ENCODE measurements at regions not wholly inside any gene's neighbourhood (a gene's known extent, or its start where the extent isn't known, plus 50 kb on each side); places are given as distances from the start of the nearest gene placed in this dataset.

GRCh38 chr12:66739940-66740651 lies 61.2 kb upstream of the GRIP1 start:
- H3K4me3 Mint-ChIP-seq (ENCODE audit: low read depth): no peak overlapping the region
- no peak for TF ChIP-seq CTCF (IDR thresholded peaks at IDR 0.05; ENCODE audit: unreplicated experiment)
- no peaks in the 10 kb centered on the region for H3K9me3 Mint-ChIP-seq (ENCODE audit: low read depth)
- no peaks in the 10 kb centered on the region for H3K27me3 Mint-ChIP-seq
- DNase-seq (ENCODE audit: low spot score, unreplicated experiment): no peak
- no peaks in the 10 kb centered on the region for H3K36me3 Mint-ChIP-seq (ENCODE audit: insufficient read depth)
- no peak overlapping the region for H3K27ac Mint-ChIP-seq
- H3K4me1 Mint-ChIP-seq (ENCODE audit: low read depth): peaks cover 3% of the 10 kb centered on the region

GRCh38 chr12:66740732-66741131 lies 61.9 kb upstream of the GRIP1 start:
- Mint-ChIP-seq H3K27ac (no peak overlapping the region), H3K36me3 (ENCODE audit: insufficient read depth) (no peaks in the 10 kb centered on the region), H3K27me3 (no peaks in the 10 kb centered on the region), H3K4me3 (ENCODE audit: low read depth) (no peak overlapping the region), H3K9me3 (ENCODE audit: low read depth) (no peaks in the 10 kb centered on the region), H3K4me1 (ENCODE audit: low read depth) (peaks cover 8% of the 10 kb centered on the region)
- TF ChIP-seq CTCF (IDR thresholded peaks at IDR 0.05; ENCODE audit: unreplicated experiment): no peak
- no peak for DNase-seq (ENCODE audit: low spot score, unreplicated experiment)

GRCh38 chr12:66741919-66742318 lies 63.0 kb upstream of the GRIP1 start:
- Mint-ChIP-seq H3K4me3 (ENCODE audit: low read depth) (no peak overlapping the region), H3K4me1 (ENCODE audit: low read depth) (peaks cover 8% of the 10 kb centered on the region), H3K27ac (no peak overlapping the region), H3K36me3 (ENCODE audit: insufficient read depth) (no peaks in the 10 kb centered on the region), H3K27me3 (no peaks in the 10 kb centered on the region), H3K9me3 (ENCODE audit: low read depth) (no peaks in the 10 kb centered on the region)
- TF ChIP-seq CTCF (IDR thresholded peaks at IDR 0.05; ENCODE audit: unreplicated experiment): no peak
- DNase-seq (ENCODE audit: low spot score, unreplicated experiment): no peak

- H3K9me3 Mint-ChIP-seq (ENCODE audit: low read depth): no peaks in the 10 kb centered on the region
- H3K4me1 Mint-ChIP-seq (ENCODE audit: low read depth): peaks cover 8% of the 10 kb centered on the region
- H3K4me3 Mint-ChIP-seq (ENCODE audit: low read depth): no peak overlapping the region
- no peak for DNase-seq (ENCODE audit: low spot score, unreplicated experiment)
- no peak for TF ChIP-seq CTCF (IDR thresholded peaks at IDR 0.05; ENCODE audit: unreplicated experiment)
- no peaks in the 10 kb centered on the region for H3K36me3 Mint-ChIP-seq (ENCODE audit: insufficient read depth)
- no peaks in the 10 kb centered on the region for H3K27me3 Mint-ChIP-seq
- H3K27ac Mint-ChIP-seq: no peak overlapping the region
Measured at GRCh38 chr12:66742508-66743367, 63.9 kb upstream of the GRIP1 start.

- no peak for DNase-seq (ENCODE audit: low spot score, unreplicated experiment)
- Mint-ChIP-seq H3K4me3 (ENCODE audit: low read depth) (no peak overlapping the region), H3K4me1 (ENCODE audit: low read depth) (peaks cover 8% of the 10 kb centered on the region), H3K27me3 (no peaks in the 10 kb centered on the region), H3K27ac (no peak overlapping the region), H3K9me3 (ENCODE audit: low read depth) (no peaks in the 10 kb centered on the region), H3K36me3 (ENCODE audit: insufficient read depth) (no peaks in the 10 kb centered on the region)
- TF ChIP-seq CTCF (IDR thresholded peaks at IDR 0.05; ENCODE audit: unreplicated experiment): no peak
Measured at GRCh38 chr12:66744461-66744860, 65.6 kb upstream of the GRIP1 start.
